Glutamatergic neuron (in vitro differentiated cells): ENCODE measurements at regions not wholly inside any gene's neighbourhood (a gene's known extent, or its start where the extent isn't known, plus 50 kb on each side); places are given as distances from the start of the nearest gene placed in this dataset.

Source experiments
- DNase-seq: peaks from one replicate; pipeline ENCODE4 v3.0.0; 2022
- H3K27ac Mint-ChIP-seq: one replicate; pipeline ENCODE4 v1.8.0; 2020; ENCODE audit warnings: mild to moderate bottlenecking, mixed read lengths, inconsistent platforms; ENCODE audit not compliant: unreplicated experiment
- H3K27me3 Mint-ChIP-seq: one replicate; pipeline ENCODE4 v1.8.0; 2020; ENCODE audit warnings: mild to moderate bottlenecking, moderate library complexity, mixed read lengths, inconsistent platforms; ENCODE audit not compliant: unreplicated experiment
- H3K36me3 Mint-ChIP-seq: one replicate; pipeline ENCODE4 v1.8.0; 2020; ENCODE audit warnings: mild to moderate bottlenecking, mixed read lengths, inconsistent platforms; ENCODE audit not compliant: unreplicated experiment
- H3K4me1 Mint-ChIP-seq: one replicate; pipeline ENCODE4 v1.8.0; 2020; ENCODE audit warnings: mild to moderate bottlenecking, low read depth, mixed read lengths, inconsistent platforms; ENCODE audit not compliant: unreplicated experiment
- H3K4me3 Mint-ChIP-seq: one replicate; pipeline ENCODE4 v1.8.0; 2020; ENCODE audit warnings: mild to moderate bottlenecking, mixed read lengths, inconsistent platforms; ENCODE audit not compliant: unreplicated experiment
- H3K9me3 Mint-ChIP-seq: one replicate; pipeline ENCODE4 v1.8.0; 2020; ENCODE audit warnings: mild to moderate bottlenecking, moderate library complexity, mixed read lengths, inconsistent platforms; ENCODE audit not compliant: unreplicated experiment
- CTCF ChIP-seq: fragments of 200-600 bp; sonication (generic); IDR thresholded peaks from one replicate; pipeline ENCODE4 v1.5.0; 2021; ENCODE audit not compliant: partially characterized antibody, unreplicated experiment

GRCh38 chr5:168227001-168227400 is 64.4 kb upstream of the WWC1 start:
- Mint-ChIP-seq H3K27me3 (no peaks in the 10 kb centered on the region), H3K4me3 (no peak overlapping the region), H3K9me3 (no peaks in the 10 kb centered on the region), H3K27ac (no peak overlapping the region), H3K4me1 (no peaks in the 10 kb centered on the region), H3K36me3 (peaks cover 3% of the 10 kb centered on the region)
- no peak for TF ChIP-seq CTCF
- no peak for DNase-seq

- TF ChIP-seq CTCF, result no peak
- Mint-ChIP-seq H3K4me1 (no peaks in the 10 kb centered on the region), H3K9me3 (no peaks in the 10 kb centered on the region), H3K27ac (no peak overlapping the region), H3K27me3 (no peaks in the 10 kb centered on the region), H3K36me3 (peaks cover 3% of the 10 kb centered on the region), H3K4me3 (no peak overlapping the region)
- DNase-seq, result no peak
Observed at GRCh38 chr5:168227973-168228615, 63.4 kb upstream of the WWC1 start.

- no peak overlapping the region for H3K27ac Mint-ChIP-seq
- H3K4me1 Mint-ChIP-seq, result no peaks in the 10 kb centered on the region
- no peak for TF ChIP-seq CTCF
- no peaks in the 10 kb centered on the region for H3K27me3 Mint-ChIP-seq
- peaks cover 5% of the 10 kb centered on the region for H3K9me3 Mint-ChIP-seq
- DNase-seq, result no peak
- H3K36me3 Mint-ChIP-seq, result peaks cover 3% of the 10 kb centered on the region
- H3K4me3 Mint-ChIP-seq, result no peak overlapping the region
Observed at GRCh38 chr5:168228668-168229067, 62.8 kb upstream of the WWC1 start.

- Mint-ChIP-seq H3K4me1 (no peaks in the 10 kb centered on the region), H3K27ac (no peak overlapping the region), H3K36me3 (no peaks in the 10 kb centered on the region), H3K4me3 (no peak overlapping the region), H3K9me3 (peaks cover 6% of the 10 kb centered on the region), H3K27me3 (peaks cover 4% of the 10 kb centered on the region)
- no peak for DNase-seq
- no peak for TF ChIP-seq CTCF
Observed at GRCh38 chr5:168234133-168234532, 57.3 kb upstream of the WWC1 start.

- Mint-ChIP-seq H3K4me3 (no peak overlapping the region), H3K36me3 (no peaks in the 10 kb centered on the region), H3K4me1 (peaks cover 8% of the 10 kb centered on the region), H3K27me3 (peaks cover 6% of the 10 kb centered on the region), H3K9me3 (peaks cover 3% of the 10 kb centered on the region), H3K27ac (no peak overlapping the region)
- no peak for DNase-seq
- TF ChIP-seq CTCF, result no peak
Observed at GRCh38 chr5:168238463-168238862, 53.0 kb upstream of the WWC1 start.
